Amniotic epithelial cell (primary cell): ENCODE measurements at regions not wholly inside any gene's neighbourhood (a gene's known extent, or its start where the extent isn't known, plus 50 kb on each side); places are given as distances from the start of the nearest gene placed in this dataset.

ENCODE experiments used
- DNase-seq: peaks from one replicate; pipeline ENCODE4 v3.0.0-alpha.2; 2010; ENCODE audit warnings: low read depth

GRCh38 chr6:144723431-144723830 lies 438.3 kb downstream of the UTRN start:
- DNase-seq, result no peak

GRCh38 chr6:144724818-144725217 lies 439.7 kb downstream of the UTRN start:
- no peak for DNase-seq

DNA sequence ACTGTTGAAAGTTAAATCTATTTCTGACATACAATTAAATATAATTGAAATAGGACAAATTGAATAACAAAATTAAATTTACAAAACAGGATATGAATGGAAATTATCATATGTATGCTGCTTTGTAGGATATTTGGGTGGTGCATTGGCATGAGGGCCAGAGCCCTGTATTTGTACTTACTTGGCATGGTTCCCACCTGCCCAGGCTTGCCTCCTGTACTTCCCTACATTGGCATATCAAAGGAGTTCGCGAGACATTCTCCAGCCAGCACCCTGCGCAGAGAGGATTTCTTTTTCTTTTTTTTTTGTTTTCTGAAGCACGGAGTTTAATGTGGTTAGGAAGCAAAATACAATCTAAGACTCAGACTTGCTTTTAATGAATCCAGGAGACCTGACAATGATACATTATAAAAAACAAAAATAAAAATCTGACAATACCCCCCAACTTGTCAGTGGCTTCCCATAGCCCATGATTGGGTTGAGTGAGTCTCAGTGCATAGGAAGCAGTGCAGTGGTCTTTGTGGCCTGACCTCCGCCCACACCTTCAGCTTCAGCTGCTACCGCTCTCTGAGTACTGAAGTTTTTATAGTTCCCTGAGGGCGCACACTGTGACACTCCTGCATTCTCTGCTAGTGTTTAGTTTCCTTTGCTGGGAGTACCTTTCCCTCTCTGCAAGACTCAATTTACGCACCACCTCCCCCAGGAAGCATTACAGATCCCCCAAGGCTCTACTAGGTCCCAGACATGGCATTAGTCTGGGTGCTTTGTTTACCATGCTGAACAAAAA lies 440.8 kb downstream of the UTRN start:
- DNase-seq, result no peak

DNA sequence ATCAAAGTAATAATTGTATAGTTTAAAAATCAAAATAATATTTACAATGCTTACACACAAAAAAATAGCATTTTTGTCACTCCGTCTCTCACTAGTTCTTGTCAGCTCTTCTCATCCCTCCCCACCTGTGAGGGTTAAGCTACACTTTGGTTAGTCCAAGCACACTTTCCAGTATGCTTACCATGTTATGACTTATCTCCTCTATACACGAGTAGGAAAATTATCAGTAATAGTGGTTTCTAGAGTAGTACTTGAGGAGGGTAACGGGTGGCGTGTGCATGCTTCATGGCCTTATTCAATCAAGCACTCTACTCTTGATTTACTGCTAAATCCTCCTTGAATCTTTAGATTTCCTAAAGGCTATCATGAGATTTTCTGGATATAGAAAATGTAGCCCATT lies 443.7 kb downstream of the UTRN start:
- no peak for DNase-seq

DNA sequence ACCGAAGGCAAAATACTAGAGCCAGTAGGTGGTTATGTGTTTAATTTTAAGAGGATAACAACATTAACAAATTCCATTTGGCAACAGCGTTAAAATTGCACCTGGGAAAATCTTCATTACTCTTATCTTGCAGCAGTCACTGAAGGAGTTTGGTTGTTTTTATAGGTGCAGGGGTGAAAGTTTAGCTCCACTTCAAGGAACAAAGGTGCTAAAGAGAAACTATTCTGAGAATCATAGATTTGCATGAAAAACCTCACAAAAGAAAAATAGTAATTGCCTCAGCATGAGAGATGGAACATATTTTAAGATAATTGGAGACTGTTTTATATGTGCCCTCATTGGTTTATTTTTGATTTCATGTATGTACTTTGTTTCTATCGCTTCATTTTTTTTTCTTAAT lies 444.4 kb downstream of the UTRN start:
- no peak for DNase-seq

GRCh38 chr6:144730088-144730645 lies 445.0 kb downstream of the UTRN start:
- no peak for DNase-seq

GRCh38 chr6:144731229-144731628 lies 446.1 kb downstream of the UTRN start:
- DNase-seq, result no peak

DNA sequence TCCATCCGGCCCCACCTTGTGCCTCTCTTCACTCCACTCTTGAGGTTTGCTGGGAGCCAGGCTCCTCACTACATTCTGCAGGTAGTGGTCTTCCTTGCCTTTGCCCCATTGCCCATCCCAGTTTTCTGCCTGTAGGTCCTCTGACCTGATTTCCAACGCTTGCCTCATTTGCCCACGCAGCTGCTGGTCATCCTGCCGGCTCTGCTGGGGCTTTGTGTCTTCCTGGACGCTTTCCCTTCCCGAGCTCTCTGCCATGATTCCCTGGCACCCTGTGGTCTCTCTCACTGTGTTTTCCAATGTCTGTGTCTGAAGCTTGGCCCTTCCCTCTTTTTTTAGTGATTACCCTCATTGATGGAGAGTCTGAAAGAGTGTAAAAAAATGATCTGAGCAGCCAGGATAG lies 451.6 kb downstream of the UTRN start:
- no peak for DNase-seq

GRCh38 chr6:144737998-144738397 lies 452.9 kb downstream of the UTRN start:
- DNase-seq, result no peak

DNA sequence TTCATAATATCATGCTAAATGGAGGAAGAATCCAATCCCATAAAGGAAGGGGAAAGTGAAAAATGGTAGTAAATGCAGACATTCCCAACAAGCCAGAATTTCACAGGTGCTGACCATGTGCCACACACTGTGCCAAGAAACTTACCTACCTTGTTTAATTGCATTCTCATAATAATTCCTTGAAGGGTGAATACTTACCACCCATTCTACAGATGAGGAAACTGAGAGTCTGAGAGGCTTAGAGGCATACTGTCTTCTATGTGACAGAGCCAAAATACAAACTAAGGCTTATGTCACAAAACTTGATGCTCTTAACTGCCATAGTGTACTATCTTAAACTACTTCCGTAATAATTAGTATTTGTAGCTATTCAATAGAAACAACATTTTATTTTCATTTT lies 454.7 kb downstream of the UTRN start:
- DNase-seq, result no peak

- no peak for DNase-seq
These were observed 456.5 kb downstream of the UTRN start for GRCh38 chr6:144741659-144742058.

DNA sequence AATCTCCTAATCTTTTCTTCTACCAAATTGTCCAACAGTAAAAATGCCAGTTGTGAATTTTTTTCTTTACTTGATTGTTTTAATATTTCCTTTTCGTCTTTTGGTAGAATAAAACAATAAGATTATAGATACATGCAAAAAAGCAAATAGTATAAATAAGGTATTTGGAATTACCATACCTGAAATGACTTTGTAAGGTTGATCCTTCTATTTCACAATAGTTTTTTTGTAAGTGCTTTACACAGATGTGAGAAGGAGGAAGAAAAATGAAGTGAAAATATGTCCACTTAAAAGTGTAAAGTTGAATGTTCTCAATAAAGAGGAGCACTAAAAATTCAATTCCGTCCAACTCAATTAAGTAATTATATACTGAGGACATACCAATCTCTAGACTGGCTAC lies 457.6 kb downstream of the UTRN start:
- no peak for DNase-seq

DNA sequence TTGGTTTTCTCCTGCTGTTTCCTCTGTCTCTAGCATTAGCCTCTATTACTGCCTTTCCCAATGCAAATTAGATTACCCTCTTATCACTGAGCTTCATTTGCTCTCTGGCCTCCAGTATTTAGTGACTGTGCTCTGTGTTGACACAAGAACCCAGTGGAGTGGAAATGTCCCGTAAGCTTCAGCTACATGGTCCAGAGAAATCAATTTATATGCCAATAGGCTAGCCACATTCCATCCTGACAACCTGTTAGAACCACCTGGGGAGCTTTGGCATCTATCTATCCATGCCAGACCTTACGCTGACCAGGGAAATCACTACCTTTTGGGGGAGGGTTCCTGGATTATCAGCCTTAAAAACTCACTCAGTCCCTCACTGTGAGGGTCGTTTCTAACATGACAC lies 459.6 kb downstream of the UTRN start:
- DNase-seq, result no peak

- no peak for DNase-seq
These were observed 460.3 kb downstream of the UTRN start for GRCh38 chr6:144745439-144745838.

GRCh38 chr6:144746902-144747469 lies 461.9 kb downstream of the UTRN start:
- DNase-seq, result no peak

DNA sequence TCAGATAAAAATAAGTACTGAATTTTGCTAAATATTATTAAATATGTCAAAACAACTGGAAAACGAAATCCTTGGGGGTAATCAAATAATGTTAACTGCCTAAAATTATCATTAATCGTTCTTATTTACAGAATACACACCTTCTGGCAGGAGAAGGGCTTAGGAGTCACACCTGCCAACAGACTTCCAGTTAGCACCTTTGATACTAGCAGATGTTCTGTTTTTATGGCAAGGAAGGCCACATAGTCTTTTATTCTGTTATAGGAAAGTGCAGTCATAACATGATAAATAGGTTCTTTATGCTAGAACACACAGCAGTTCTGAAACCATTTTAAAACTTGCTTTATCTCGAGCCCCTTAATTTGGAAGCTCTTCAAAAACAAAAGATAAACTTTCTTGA lies 464.1 kb downstream of the UTRN start:
- DNase-seq, result no peak

DNA sequence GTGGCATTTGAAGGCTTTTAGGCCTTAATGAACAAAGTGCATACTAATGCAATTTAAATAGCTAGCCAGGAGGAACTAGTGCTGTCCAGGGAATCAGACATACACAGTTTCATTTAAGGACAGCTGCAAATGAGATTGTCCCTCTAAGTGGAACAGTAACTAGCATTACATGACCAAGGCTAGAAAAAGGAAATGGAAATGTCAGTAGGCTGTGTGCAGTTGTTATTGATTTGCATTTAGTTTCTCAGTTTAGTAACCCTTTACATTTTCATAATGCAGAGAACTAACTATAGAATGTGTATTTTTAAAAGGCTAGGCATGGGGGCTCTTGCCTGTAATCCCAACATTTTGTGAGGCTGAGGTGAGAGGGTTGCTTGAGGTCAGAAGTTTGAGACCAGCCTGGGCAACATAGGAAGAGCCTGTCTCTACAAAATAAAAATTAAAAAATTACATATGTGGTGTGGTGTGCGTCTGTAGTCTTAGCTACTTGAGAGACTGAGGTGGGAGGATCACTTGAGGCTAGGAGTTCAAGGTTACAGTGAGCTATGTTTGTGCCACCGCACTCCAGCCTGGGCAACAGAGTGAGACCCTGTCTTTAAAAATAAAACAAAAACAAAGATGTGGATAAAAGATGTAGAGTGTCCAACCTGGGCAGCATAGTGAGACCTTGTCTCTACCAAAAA lies 468.0 kb downstream of the UTRN start:
- DNase-seq, result no peak

DNA sequence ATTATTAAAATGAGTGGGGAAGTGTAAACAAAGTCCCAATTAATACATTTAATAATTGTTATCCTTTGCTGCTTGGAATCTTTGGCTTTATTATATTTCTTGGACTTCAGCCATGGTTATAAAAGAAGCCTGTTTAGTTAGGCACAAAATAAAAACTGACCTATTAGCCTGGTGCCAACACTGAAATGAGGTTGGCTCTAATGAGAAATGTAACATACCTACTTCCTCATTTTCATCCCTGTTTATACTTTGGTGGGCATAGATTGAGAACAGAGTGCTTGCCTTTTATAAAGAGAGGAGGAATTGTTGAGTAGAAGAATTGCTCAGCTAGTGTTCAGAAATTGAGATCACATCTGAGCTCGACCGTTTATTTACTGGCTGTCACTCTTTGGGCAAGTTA lies 471.3 kb downstream of the UTRN start:
- no peak for DNase-seq

GRCh38 chr6:144757299-144757698 lies 472.2 kb downstream of the UTRN start:
- no peak for DNase-seq

GRCh38 chr6:144757730-144758129 lies 472.6 kb downstream of the UTRN start:
- DNase-seq, result no peak

- peak; percentile 22 for DNase-seq
These were observed 473.5 kb downstream of the UTRN start for GRCh38 chr6:144758602-144759001.

DNA sequence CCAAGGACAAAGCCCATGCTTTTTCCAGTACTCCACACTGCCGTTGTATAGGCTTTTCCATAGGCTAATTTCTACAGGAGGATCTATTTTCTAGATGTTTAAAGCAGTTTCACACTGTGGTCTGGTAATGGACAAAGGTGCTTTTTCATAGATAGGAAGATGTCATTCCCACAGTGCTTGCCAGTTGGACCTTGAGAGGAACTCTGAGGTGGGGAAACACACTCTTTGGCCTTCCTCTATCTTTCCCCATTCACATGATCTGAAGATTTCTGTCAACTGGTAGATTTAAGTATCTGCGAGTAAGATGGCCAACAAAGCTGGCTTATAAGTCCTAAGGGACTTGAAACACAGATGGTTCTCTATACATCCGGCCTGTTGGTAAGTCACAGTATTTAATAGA lies 477.3 kb downstream of the UTRN start:
- DNase-seq, result no peak

DNA sequence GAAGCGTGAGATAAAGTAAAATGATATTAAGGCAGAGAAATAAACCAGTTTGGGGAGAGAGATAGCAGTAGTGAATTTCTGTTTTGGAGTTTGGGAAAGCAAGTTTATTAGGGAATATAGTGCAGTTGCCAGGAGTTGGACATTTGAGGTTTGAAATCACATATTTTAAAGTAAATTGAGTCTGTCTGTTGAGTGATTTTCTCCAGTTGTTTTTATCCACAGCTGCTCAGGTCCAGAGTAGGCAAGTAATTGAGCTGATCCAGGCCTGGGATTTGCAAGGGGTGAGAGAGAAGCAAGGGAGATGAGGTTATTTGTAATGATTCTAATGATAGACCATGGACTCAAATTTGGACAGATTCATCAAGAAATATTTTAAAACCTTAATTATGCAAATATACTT lies 481.9 kb downstream of the UTRN start:
- no peak for DNase-seq
